ENCODE measurements at regions not wholly inside any gene's neighbourhood (a gene's known extent, or its start where the extent isn't known, plus 50 kb on each side); places are given as distances from the start of the nearest gene placed in this dataset.

DNA sequence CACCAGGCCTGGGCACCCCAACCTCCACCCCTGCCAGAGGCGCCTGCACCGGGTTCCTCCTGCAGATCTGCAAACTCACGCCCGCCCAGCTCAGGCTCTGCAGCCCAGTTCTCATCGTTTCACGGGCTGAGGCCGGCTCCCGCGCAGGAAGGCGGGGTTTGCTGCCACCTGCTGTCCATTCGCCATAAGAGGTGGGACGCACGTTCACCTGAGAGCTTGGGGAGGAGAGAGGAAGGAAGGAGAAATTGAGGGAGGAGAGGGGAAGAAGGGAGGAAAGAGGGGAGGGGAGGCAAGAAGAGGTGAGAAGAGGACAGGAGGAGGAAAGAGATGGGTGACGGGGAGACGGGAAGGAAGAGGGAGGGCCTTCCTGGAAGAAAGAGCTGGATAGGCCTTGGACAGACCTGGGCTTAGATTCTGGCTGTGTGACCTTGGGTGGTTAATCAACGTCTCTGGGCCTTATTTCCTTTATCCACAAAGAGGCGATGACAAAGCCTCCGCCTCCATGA is 114.5 kb downstream of the ADRA2C start (continued):
- TF ChIP-seq, protein P1, sequence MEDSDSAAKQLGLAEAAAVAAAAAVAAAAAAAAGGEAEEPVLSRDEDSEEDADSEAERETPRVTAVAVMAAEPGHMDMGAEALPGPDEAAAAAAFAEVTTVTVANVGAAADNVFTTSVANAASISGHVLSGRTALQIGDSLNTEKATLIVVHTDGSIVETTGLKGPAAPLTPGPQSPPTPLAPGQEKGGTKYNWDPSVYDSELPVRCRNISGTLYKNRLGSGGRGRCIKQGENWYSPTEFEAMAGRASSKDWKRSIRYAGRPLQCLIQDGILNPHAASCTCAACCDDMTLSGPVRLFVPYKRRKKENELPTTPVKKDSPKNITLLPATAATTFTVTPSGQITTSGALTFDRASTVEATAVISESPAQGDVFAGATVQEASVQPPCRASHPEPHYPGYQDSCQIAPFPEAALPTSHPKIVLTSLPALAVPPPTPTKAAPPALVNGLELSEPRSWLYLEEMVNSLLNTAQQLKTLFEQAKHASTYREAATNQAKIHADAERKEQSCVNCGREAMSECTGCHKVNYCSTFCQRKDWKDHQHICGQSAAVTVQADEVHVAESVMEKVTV (CRISPR knock-in tag; IDR thresholded peaks at IDR 0.05) = peak; percentile 52; the same call in 1 of the 2 replicates
- TF ChIP-seq CTCF (IDR thresholded peaks at IDR 0.05 in 2 of 3, conservative IDR thresholded peaks at IDR 0.05 in 1 of 3; ENCODE audit: insufficient read depth in 2 of 3, low read depth in 1 of 3, low read length in 3 of 3) = peak; percentile 70 to 82 (median 71)
- TF ChIP-seq HLTF (IDR thresholded peaks at IDR 0.05) = 0 out of 2 replicates have a peak, but pooled peaks have one; percentile 55
- TF ChIP-seq ZNF444 (CRISPR knock-in tag; IDR thresholded peaks at IDR 0.05) = no peak
- TF ChIP-seq OTX1 (CRISPR knock-in tag; IDR thresholded peaks at IDR 0.05) = no peak
- peak; percentile 73 for TF ChIP-seq BCOR (IDR thresholded peaks at IDR 0.05)
- 0 out of 2 replicates have a peak, but pooled peaks have one; percentile 10 for TF ChIP-seq BHLHE40 (IDR thresholded peaks at IDR 0.05; ENCODE audit: low read length)
- TF ChIP-seq REST (IDR thresholded peaks at IDR 0.05; ENCODE audit: borderline replicate concordance) = peak; percentile 80
- no peak for TF ChIP-seq REST (CRISPR knock-in tag; IDR thresholded peaks at IDR 0.05; ENCODE audit: low read depth)
- no peak for TF ChIP-seq ARNT (IDR thresholded peaks at IDR 0.05)
- 0 out of 4 replicates have a peak, but pooled peaks of 1 of the 2 experiments have one; percentile 23 for TF ChIP-seq MAZ (CRISPR knock-in tag; conservative IDR thresholded peaks at IDR 0.05 in 1 of 2, IDR thresholded peaks at IDR 0.05 in 1 of 2)
- TF ChIP-seq ARID2 (IDR thresholded peaks at IDR 0.05) = peak; percentile 80
- TF ChIP-seq RCOR1 (IDR thresholded peaks at IDR 0.05; ENCODE audit: borderline replicate concordance in 1 of 2, low read depth in 2 of 2, low read length in 2 of 2) = 0 out of 4 replicates have a peak, but pooled peaks of 1 of the 2 experiments have one; percentile 9
- TF ChIP-seq SMARCA5 (IDR thresholded peaks at IDR 0.05) = peak; percentile 71; the same call in 1 of the 2 replicates
- peak; percentile 71; the same call in 1 of the 2 replicates for TF ChIP-seq STAG1 (CRISPR knock-in tag; IDR thresholded peaks at IDR 0.05; ENCODE audit: borderline replicate concordance)
- 0 out of 2 replicates have a peak, but pooled peaks have one; percentile 38 for TF ChIP-seq HDGF (IDR thresholded peaks at IDR 0.05)
- 0 out of 2 replicates have a peak, but pooled peaks have one; percentile 21 for TF ChIP-seq ZEB2 (IDR thresholded peaks at IDR 0.05)
- TF ChIP-seq, protein P2, sequence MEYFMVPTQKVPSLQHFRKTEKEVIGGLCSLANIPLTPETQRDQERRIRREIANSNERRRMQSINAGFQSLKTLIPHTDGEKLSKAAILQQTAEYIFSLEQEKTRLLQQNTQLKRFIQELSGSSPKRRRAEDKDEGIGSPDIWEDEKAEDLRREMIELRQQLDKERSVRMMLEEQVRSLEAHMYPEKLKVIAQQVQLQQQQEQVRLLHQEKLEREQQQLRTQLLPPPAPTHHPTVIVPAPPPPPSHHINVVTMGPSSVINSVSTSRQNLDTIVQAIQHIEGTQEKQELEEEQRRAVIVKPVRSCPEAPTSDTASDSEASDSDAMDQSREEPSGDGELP (CRISPR knock-in tag; IDR thresholded peaks at IDR 0.05; ENCODE audit: borderline replicate concordance) = peak; percentile 39; the same call in 1 of the 2 replicates

Measured in K562 (cell line).